GM21367 (cell line): ENCODE measurements at regions not wholly inside any gene's neighbourhood (a gene's known extent, or its start where the extent isn't known, plus 50 kb on each side); places are given as distances from the start of the nearest gene placed in this dataset.

ENCODE experiments used
- ATAC-seq: cut with Tn5 transposase; IDR thresholded peaks from one replicate; pipeline ENCODE4 v1.9.1; 2021; ENCODE audit not compliant: unreplicated experiment

DNA sequence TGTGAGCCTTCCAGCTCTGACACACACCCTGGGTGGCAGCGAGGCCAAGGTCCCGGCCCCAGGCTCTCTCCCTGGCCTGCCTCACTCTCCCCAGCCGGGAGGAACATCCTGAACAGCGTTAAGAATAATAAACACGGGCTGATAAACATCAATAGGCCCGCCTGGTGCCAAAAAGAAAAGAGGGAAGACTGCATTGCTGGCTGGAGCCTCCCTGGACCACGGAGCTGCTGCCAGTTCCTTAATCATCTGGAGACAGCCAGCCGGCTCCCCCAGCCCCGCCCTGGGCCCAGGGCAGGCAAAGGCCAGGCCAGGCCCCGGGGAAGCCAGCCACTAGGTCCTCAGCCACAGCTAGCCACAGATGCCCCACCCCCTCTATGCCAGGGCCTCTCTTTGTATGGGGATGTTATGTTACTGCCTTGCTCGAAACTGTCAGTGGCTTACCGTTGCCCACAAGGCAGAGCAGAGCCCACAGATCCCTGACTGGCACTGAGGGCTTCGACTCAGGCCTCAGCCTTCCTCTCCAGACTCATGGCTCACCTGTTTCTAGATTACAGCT, 293.7 kb downstream of the DYSF start:
- no peak for ATAC-seq

GRCh38 chr2:71744781-71745180, 291.4 kb downstream of the DYSF start:
- ATAC-seq, result no peak

DNA sequence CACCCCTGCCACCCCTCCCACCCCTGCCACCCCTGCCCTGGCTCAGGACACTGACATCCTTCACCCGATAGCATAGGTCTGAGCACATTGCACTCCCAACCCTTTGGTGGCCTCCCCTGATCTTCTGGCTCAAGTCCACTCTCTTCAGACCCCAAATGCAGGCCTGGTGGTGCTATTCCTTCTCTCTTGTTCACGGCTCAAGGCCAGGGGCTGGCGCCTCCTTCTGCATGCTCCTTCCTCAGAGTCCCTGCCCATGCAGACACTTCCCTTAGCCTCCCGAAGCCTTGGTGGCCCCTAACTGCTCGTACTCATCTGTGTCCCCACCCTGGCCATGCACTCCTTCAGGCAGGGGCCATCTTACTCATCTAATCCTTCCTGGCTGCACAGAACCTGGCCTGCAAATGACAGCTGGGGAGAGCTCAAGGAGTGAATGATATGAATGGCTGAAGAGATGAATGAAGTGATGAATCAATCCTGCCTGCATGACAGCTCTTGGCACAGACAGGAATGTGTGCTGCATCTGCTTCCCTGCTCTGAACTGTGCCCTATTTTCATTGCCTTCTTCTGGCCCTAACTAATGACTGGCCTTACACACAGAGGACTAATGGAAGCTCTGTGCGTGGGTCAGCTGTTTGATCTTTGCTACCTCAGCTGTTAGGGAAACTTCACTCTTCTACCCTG, 290.8 kb downstream of the DYSF start:
- no peak for ATAC-seq

DNA sequence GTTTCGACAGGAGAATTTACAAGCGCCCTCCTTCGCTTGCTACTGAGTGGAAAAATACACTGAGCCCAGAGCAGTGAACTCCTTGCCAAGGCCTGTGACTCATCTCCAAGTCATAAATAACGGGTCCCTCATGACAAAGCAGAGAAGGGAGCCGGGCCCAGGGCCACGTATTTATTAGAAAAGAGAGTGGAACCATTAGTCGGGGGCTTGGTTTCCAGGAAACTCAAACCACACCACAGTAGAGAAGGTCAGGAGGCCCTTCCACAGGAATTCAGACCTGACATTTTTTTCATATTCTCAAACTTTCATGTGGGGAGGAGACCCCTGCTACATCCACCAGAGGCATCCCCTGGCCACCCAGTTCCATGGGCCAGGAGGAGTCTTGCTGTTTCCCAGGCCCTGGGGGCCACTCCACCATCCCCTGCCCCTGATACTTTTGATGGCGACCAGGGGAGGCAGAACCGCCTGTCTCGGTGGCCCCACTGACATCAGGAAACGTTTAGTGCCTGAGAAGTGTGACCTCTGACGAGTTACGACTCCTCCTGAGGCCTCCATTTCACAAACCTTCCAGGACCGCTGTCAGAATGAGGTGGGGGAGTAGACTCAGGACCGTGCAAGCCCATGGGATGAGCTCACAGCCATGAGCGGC, 289.7 kb downstream of the DYSF start:
- no peak for ATAC-seq

DNA sequence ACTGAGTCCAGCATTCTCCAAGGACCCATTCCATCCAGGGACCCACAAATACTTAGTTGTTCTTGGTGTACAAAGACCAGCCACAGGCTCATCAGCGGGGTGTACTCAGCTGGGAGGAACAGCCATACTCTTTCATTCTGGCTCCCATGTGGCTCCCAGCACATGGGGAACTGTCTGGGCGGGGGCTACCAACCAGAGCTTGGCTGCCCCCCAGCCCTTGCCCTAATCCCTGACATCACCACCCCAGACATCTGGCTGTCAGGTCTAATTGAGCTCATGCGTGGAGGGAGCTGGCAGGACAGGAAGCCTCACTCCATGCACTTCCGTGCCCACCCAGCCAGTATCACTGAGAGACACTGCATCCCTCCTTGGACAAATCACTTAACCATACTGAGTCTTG, 283.6 kb downstream of the DYSF start:
- no peak for ATAC-seq

DNA sequence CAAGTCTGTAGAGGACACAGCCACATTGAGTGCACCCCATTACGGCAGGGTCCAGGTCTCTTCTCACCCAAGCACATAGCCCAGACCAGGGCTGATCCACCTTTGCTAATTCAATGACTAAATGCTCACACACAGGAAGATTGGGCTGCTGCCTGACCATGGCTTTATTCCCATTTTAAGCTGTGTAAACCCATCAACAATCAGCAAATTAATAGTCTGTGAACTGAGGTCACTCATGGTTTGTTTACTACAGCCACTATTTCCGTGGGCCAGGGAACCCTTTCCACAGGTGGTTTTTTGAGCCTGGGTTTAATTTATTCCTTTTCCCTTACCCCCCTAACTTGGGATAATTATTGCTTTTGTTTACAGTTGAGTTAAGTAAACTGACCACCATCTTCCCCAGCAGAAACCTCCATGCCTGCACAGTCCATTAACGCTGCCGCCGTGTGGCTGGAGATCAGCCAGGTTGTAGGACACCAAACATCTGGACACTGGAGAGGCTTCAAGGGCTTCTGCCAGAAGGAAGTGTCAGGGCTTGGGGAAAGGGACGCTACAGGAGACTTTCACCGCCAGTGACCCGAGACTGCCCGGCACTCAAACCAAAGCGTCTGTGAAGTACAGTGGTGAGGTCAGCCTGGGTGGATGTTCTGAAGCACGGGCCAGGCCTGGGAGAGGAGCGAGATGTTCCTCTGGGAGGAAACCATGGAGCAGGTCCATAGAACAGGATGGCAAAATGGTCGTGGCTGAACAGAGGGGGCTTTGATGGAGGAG, 282.9 kb downstream of the DYSF start:
- ATAC-seq, result no peak
